Activated CD8-positive, alpha-beta T cell treated with anti-CD3 and anti-CD28 coated beads for 36 hours (primary cell): ENCODE measurements at regions not wholly inside any gene's neighbourhood (a gene's known extent, or its start where the extent isn't known, plus 50 kb on each side); places are given as distances from the start of the nearest gene placed in this dataset.

Source experiments
- ATAC-seq: fragments of 200-7000 bp; cut with Tn5 transposase; one replicate; pipeline ENCODE4 v1.10.0; 2021; ENCODE audit warnings: mild to moderate bottlenecking, moderate library complexity
- CTCF ChIA-PET: fragments of 350-600 bp; sonication (Branson Sonifier 250); formaldehyde crosslinking; loops from one replicate; lab custom pipeline; 2021; ENCODE audit warnings: antibody characterized with exemption; lab: Charles Lee
- POLR2A ChIA-PET: fragments of 350-600 bp; sonication (Branson Sonifier 250); formaldehyde crosslinking; loops from one replicate; lab custom pipeline; 2021; ENCODE audit warnings: antibody characterized with exemption; lab: Charles Lee
- DNase-seq: peaks from one replicate; pipeline ENCODE4 v3.0.0-alpha.2; 2020
- H3K27ac Mint-ChIP-seq: one replicate; pipeline ENCODE4 v1.8.0; 2021; ENCODE audit warnings: mild to moderate bottlenecking, mixed read lengths
- H3K27me3 Mint-ChIP-seq: one replicate; pipeline ENCODE4 v1.8.0; 2021; ENCODE audit warnings: mixed read lengths
- H3K36me3 Mint-ChIP-seq: one replicate; pipeline ENCODE4 v1.8.0; 2021; ENCODE audit warnings: low read depth, mixed read lengths
- H3K4me1 Mint-ChIP-seq: one replicate; pipeline ENCODE4 v1.8.0; 2021; ENCODE audit warnings: low read depth, mixed read lengths
- H3K4me3 Mint-ChIP-seq: one replicate; pipeline ENCODE4 v1.8.0; 2021; ENCODE audit warnings: mild to moderate bottlenecking, moderate library complexity, mixed read lengths
- H3K9me3 Mint-ChIP-seq: one replicate; pipeline ENCODE4 v1.8.0; 2021; ENCODE audit warnings: mixed read lengths
- CTCF ChIP-seq: fragments of 200-600 bp; IDR thresholded peaks from one replicate; pipeline ENCODE4 v1.8.0; 2022; ENCODE audit warnings: antibody characterized with exemption, mild to moderate bottlenecking
- intact Hi-C: fragments of 100-400 bp; cut with micrococcal nuclease; formaldehyde crosslinking; loops from one replicate; pipeline ENCODE4 v1.10.0; 2022

- H3K9me3 Mint-ChIP-seq, result no peaks in the 10 kb centered on the region
- H3K4me3 Mint-ChIP-seq, result no peak overlapping the region
- TF ChIP-seq CTCF, result no peak
- ChIA-PET CTCF (no interaction called here), POLR2A (no interaction called here)
- H3K27me3 Mint-ChIP-seq, result peaks cover 7% of the 10 kb centered on the region
- H3K36me3 Mint-ChIP-seq, result no peaks in the 10 kb centered on the region
- DNase-seq (no peak), ATAC-seq (no peak)
- no peak overlapping the region for H3K27ac Mint-ChIP-seq
- intact Hi-C loops, result no loop called here
- H3K4me1 Mint-ChIP-seq, result no peaks in the 10 kb centered on the region
These were observed 150.9 kb downstream of the METTL4 start for GRCh38 chr18:2420367-2420766.

GRCh38 chr18:2423761-2424160 is 147.5 kb downstream of the METTL4 start:
- CTCF ChIA-PET, result no interaction called here
- H3K4me3 Mint-ChIP-seq, result no peak overlapping the region
- H3K9me3 Mint-ChIP-seq, result no peaks in the 10 kb centered on the region
- H3K36me3 Mint-ChIP-seq, result no peaks in the 10 kb centered on the region
- H3K27me3 Mint-ChIP-seq, result peaks cover 12% of the 10 kb centered on the region
- TF ChIP-seq CTCF, result no peak
- ATAC-seq (no peak), DNase-seq (no peak)
- POLR2A ChIA-PET, result no interaction called here
- no peak overlapping the region for H3K27ac Mint-ChIP-seq
- intact Hi-C loops, result no loop called here
- no peaks in the 10 kb centered on the region for H3K4me1 Mint-ChIP-seq

- DNase-seq (no peak), ATAC-seq (no peak)
- ChIA-PET CTCF (interaction anchor here (1.0 kb wide), 1 partner anchor 118 kb away, joined by 3 read pairs; no protein-coding TSS in a partner anchor), POLR2A (no interaction called here)
- intact Hi-C loops, result no loop called here
- Mint-ChIP-seq H3K36me3 (no peaks in the 10 kb centered on the region), H3K9me3 (no peaks in the 10 kb centered on the region), H3K27ac (no peak overlapping the region), H3K27me3 (peaks cover 12% of the 10 kb centered on the region), H3K4me3 (no peak overlapping the region), H3K4me1 (no peaks in the 10 kb centered on the region)
- TF ChIP-seq CTCF, result no peak
These were observed 146.9 kb downstream of the METTL4 start for GRCh38 chr18:2424420-2424819.

- intact Hi-C loops, result no loop called here
- CTCF ChIA-PET, result interaction anchor here (1.0 kb wide), 1 partner anchor 116 kb away, joined by 3 read pairs; no protein-coding TSS in a partner anchor
- no peaks in the 10 kb centered on the region for H3K36me3 Mint-ChIP-seq
- H3K27ac Mint-ChIP-seq, result no peak overlapping the region
- no peaks in the 10 kb centered on the region for H3K4me1 Mint-ChIP-seq
- H3K9me3 Mint-ChIP-seq, result peaks cover 6% of the 10 kb centered on the region
- no peak for ATAC-seq
- no peak for TF ChIP-seq CTCF
- H3K4me3 Mint-ChIP-seq, result no peak overlapping the region
- POLR2A ChIA-PET, result no interaction called here
- peaks cover 8% of the 10 kb centered on the region for H3K27me3 Mint-ChIP-seq
- no peak for DNase-seq
These were observed 145.6 kb downstream of the METTL4 start for GRCh38 chr18:2425426-2426317.

GRCh38 chr18:2430191-2430590 is 141.1 kb downstream of the METTL4 start:
- Mint-ChIP-seq H3K9me3 (peaks cover 6% of the 10 kb centered on the region), H3K36me3 (no peaks in the 10 kb centered on the region), H3K27ac (no peak overlapping the region), H3K4me1 (no peaks in the 10 kb centered on the region), H3K4me3 (no peak overlapping the region), H3K27me3 (peaks cover 8% of the 10 kb centered on the region)
- intact Hi-C loops, result no loop called here
- ATAC-seq (no peak), DNase-seq (no peak)
- POLR2A ChIA-PET, result no interaction called here
- TF ChIP-seq CTCF, result no peak
- CTCF ChIA-PET, result no interaction called here
